GM21390 (cell line): ENCODE measurements at regions not wholly inside any gene's neighbourhood (a gene's known extent, or its start where the extent isn't known, plus 50 kb on each side); places are given as distances from the start of the nearest gene placed in this dataset.
"Not testable (repeated sequence)": the region's sequence is repeated elsewhere in the genome, so short reads cannot be mapped to it uniquely, and the experiment has no call there.

Source experiments
- ATAC-seq: cut with Tn5 transposase; IDR thresholded peaks from one replicate; pipeline ENCODE4 v1.9.1; 2021; ENCODE audit not compliant: unreplicated experiment

DNA sequence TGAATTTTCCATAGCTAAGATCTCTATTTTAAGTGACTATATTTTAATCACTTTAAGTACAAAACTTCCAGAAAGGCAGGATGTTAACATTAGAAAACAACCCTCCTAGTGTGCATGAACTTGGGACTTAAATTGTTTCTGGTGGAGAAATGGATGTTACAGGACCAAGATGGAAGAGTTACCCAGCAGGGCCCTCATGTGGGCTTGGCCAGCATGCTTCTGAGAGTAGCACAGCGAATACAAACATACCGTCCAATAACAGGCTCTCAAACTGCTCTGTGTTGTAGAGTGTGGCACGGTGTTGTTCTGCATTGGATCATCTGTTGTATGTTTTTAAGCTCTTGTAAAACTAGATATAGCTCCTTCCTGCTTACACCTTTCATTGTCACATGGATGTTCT lies 346.1 kb upstream of the SMIM21 start:
- ATAC-seq = no peak

- no peak for ATAC-seq
Observed at GRCh38 chr18:75762758-75763157, 335.3 kb upstream of the SMIM21 start.

- no peak for ATAC-seq
Observed at GRCh38 chr18:75760208-75760607, 332.7 kb upstream of the SMIM21 start.

DNA sequence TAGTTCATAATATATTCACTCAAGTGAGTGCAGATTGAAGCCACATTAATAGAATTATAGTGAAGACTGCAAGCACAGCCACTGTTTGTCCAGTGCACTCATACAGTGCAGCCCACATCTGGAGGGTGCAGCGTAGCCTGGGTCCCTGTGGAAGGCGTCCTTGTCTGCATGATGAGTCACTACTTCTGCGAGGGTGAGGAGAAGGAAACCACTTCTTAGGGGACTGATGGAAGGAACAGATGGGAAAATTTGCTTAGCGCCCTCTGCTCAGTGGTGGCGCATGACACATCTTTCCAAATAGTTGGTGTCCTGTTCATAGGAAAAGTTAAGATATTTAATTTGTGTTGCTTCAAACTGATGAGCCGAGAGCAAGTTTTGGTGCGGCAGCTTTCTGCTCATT lies 330.4 kb upstream of the SMIM21 start:
- no peak for ATAC-seq

DNA sequence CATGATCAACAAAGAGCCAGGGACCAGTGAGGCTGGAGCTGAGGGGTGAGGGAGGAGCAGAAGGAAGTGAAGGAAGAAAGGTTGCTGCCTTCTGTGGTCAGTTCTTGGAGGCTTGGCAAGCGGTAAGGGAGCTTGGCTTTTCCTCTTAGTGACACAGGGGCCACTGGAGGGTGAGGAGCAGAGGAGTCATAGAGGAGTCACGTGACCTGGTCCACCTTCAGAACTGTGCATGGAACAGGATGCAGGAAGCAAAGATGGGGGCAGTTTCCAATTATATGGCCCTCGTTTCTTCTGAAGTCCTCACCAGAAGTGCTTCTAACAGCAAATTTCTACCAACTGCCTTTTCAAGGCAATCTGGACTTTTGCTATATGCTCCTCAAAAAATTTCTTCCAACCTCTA lies 326.9 kb upstream of the SMIM21 start:
- ATAC-seq = no peak

DNA sequence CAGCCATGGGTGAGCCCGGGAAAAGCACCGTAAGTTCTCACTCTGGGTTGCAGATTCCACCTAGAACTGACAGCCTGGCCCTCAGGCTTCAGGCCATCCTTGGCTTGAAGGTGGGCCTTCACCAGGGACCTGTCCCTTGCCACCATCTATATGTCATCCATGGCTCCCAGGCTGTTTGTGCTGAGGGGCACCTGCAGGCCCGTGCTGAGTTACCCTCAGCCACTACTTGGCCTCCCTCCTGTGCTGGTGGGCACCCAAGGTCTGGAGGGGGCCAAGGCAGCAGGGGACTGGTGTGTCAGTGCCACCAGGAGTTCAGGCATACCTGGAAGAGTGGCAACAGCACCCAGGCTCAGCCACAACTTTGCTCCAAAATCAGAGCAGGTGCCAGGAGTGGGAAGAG lies 326.2 kb upstream of the SMIM21 start:
- no peak for ATAC-seq

GRCh38 chr18:75752740-75753263 lies 325.3 kb upstream of the SMIM21 start:
- no peak for ATAC-seq

DNA sequence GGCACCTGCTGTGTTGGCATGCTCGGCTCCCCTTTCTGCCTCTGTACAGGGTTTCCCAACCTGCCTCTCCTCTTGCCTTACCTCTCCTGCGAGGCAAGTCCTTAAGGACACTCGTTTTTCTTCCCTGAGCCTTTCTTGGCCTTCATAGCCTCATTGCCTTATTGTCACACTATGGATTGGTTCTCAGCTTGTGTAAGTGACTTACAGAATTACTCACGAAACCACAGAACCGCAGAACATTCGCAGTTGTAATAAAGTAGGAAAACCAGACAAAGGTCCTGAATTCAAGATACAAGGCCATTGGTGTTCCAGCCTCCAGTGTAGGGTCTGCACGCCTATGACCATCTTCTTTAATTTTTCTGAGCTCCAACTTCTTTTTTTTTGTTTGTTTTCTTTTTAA lies 317.6 kb upstream of the SMIM21 start:
- ATAC-seq = no peak

DNA sequence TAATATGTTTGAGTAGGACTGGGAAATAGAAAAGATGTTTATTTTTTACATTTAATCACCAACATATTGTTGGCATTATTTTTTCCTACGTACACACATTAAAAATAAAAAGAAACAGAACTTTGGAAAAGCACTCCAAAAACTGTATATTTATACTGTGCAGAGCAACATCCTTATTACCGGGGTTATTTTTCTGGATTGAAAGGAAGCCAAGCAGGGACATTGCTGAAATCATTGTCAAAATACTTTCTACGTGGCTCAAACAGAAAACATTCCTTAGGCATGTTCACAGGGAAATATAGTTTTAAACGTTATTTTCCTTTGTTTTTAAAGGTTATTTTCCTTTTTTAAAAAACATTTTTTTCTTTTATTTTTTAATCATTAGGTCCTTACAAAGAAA lies 315.0 kb upstream of the SMIM21 start:
- ATAC-seq = no peak

DNA sequence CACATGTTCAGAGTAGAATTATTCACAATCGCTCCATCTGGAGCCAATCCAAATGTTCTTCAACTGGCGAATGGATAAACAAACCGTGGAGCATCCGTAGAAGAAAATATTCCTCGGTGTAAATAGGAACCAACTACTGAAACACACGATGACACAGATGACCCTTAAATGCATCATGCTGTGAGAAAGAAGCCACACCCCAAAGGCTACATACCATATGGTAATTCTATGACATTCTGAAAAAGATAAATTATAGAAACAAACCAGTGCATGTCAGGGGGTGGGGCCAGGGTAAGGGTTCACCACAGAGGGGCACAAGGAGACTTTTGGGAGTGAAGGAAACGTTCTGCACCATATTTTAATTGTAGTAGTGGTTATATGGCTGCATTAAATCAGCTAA lies 312.2 kb upstream of the SMIM21 start:
- ATAC-seq = no peak

DNA sequence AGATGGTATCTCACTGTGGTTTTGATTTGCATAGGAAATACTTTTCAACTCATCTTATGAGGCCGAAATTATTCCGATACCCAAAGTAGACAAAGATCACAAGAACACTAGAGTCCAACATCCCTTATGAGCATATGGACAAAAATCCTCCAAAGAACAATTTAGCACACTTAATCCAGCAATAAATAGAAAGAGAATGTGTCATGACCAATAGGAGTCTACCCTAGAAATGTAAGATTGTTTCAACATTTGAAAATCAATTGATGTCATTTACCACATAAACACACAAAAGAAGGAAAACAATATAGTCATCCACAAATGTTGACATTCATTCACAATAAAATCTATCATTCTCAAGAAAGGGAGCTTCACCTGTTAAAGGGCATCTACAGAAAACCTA lies 307.8 kb upstream of the SMIM21 start:
- no peak for ATAC-seq

- no peak for ATAC-seq
Observed at GRCh38 chr18:75730249-75730648, 302.7 kb upstream of the SMIM21 start.

- no peak for ATAC-seq
Observed at GRCh38 chr18:75728621-75729020, 301.1 kb upstream of the SMIM21 start.

GRCh38 chr18:75727456-75727855 lies 300.0 kb upstream of the SMIM21 start:
- ATAC-seq = no peak

DNA sequence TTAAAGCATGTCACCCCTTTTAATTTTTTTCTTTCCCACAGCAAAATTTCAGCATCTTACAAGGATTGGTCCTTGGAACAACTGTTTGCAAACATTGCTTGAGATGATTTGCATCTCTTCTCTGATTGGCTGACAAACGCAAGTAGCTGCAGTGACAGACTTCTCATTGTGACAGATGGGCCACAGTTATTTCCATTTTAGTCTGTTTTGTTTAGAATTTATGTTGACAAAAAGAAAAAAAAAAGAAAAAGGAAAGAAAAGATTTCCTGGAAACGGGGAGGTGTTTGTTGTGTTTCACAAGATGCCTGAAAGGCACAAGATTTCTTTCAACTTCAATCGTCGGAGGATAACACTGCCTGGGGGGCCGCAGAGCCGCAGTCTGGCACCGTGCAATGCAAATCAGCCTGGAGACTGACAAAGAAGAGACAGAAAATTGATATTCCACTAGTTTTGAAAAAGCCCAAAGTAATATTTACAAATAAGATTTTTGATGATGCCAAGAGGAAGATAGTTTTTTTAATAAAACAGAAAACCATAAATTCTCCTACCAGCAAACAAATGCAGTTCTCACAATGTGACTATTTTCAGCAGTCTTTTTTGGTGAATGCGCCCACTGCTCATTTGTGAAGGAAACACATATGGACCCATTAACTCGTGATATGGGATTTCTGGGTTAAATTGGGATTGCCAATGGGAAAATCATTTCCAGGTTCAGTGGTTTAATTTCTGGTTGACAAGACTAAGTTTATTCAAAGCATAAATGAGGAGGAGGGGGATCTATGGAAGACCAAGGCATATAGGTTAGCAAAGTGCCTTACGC lies 296.2 kb upstream of the SMIM21 start:
- no peak for ATAC-seq

DNA sequence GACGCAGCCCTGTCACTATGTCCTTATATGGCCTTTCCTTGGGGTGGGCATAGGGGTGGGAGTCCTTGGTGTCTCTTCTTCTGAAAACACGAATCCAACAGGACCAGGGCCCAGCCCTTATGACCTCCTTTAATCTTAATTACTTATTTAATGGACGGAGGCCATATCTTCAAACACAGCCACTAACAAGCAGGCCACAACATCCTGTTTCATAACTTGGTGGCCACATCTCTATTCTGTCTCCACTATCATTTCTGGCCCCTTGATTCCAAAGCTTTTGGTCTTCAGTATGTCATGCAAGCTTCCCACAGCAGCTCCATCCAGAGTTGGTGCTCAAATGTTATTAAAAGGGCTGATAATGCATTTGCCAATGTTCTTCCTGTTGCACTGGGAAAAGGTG lies 287.3 kb upstream of the SMIM21 start:
- no peak for ATAC-seq

GRCh38 chr18:75712124-75712867 lies 284.8 kb upstream of the SMIM21 start:
- ATAC-seq = not testable (repeated sequence)

GRCh38 chr18:75700561-75700960 lies 273.1 kb upstream of the SMIM21 start:
- no peak for ATAC-seq

DNA sequence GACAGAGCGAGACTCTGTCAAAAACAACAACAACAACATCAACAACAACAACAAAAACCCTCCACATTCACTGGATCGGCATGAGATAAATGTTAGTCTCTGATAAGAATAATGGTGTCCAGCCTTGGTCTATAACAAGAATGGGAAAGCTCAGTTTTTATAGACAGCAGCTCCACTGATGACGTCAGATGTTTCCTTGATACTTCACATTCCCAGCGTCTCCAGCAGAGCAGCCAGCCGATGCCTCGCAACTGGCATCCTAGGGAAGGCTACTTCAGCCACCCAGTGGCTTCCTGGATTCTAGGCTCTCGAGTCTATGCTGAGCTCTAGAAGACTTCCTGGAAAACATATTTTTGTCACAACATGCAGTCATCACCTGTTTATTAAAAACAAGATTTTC lies 271.4 kb upstream of the SMIM21 start:
- ATAC-seq = no peak

GRCh38 chr18:75697493-75697892 lies 270.0 kb upstream of the SMIM21 start:
- ATAC-seq = no peak

GRCh38 chr18:75696391-75696790 lies 268.9 kb upstream of the SMIM21 start:
- no peak for ATAC-seq

GRCh38 chr18:75694292-75694691 lies 266.8 kb upstream of the SMIM21 start:
- no peak for ATAC-seq
